DOHH2 (cell line): ENCODE measurements at regions not wholly inside any gene's neighbourhood (a gene's known extent, or its start where the extent isn't known, plus 50 kb on each side); places are given as distances from the start of the nearest gene placed in this dataset.

ENCODE experiments used
- H3F3A ChIP-seq: fragments of 200-600 bp; sonication (generic), shearing (Covaris generic); 2 replicates; pipeline ENCODE4 v1.6.0; 2016; ENCODE audit warnings: antibody characterized with exemption, mild to moderate bottlenecking; ENCODE audit not compliant: control insufficient read depth, insufficient read depth
- H3K27ac ChIP-seq: fragments of 200-600 bp; sonication (generic); 2 replicates; pipeline ENCODE4 v1.5.1; 2014; ENCODE audit warnings: low read depth, mild to moderate bottlenecking, low read length, moderate library complexity
- H3K27me3 ChIP-seq: fragments of 200-600 bp; sonication (generic); 2 replicates; pipeline ENCODE4 v1.6.1; 2014; ENCODE audit warnings: mild to moderate bottlenecking, low read length, mixed read lengths; ENCODE audit not compliant: control insufficient read depth
- H3K36me3 ChIP-seq: fragments of 200-600 bp; sonication (generic); 2 replicates; pipeline ENCODE4 v1.6.1; 2014; ENCODE audit warnings: mild to moderate bottlenecking, low read length, moderate library complexity, mixed read lengths; ENCODE audit not compliant: control insufficient read depth
- H3K4me1 ChIP-seq: fragments of 200-600 bp; sonication (generic); 2 replicates; pipeline ENCODE4 v1.6.1; 2014; ENCODE audit warnings: mild to moderate bottlenecking, low read length, mixed read lengths; ENCODE audit not compliant: control insufficient read depth
- H3K4me2 ChIP-seq: fragments of 200-600 bp; sonication (generic); 2 replicates; pipeline ENCODE4 v1.6.0; 2014; ENCODE audit warnings: mild to moderate bottlenecking, low read length, moderate library complexity
- H3K4me3 ChIP-seq: fragments of 200-600 bp; sonication (generic); 2 replicates; pipeline ENCODE4 v1.5.1; 2014; ENCODE audit warnings: mild to moderate bottlenecking, low read length, mixed read lengths
- H3K79me2 ChIP-seq: fragments of 200-600 bp; sonication (generic); 2 replicates; pipeline ENCODE4 v1.6.1; 2014; ENCODE audit warnings: mild to moderate bottlenecking, low read length, mixed read lengths; ENCODE audit not compliant: control insufficient read depth
- H3K9me2 ChIP-seq: fragments of 200-600 bp; sonication (generic); replicated peaks from 2 replicates; pipeline ENCODE4 v1.6.1; 2014; ENCODE audit warnings: mild to moderate bottlenecking, low read length, mixed read lengths; ENCODE audit not compliant: control insufficient read depth
- H3K9me3 ChIP-seq: fragments of 200-600 bp; sonication (generic); 2 replicates; pipeline ENCODE4 v1.6.1; 2014; ENCODE audit warnings: antibody characterized with exemption, low read length, mixed read lengths; ENCODE audit not compliant: control insufficient read depth, insufficient read depth
- H4K20me1 ChIP-seq: fragments of 200-600 bp; sonication (generic); 2 replicates; pipeline ENCODE4 v1.6.0; 2014; ENCODE audit warnings: low read depth, mild to moderate bottlenecking, antibody characterized with exemption, low read length, moderate library complexity; ENCODE audit not compliant: control insufficient read depth, insufficient read depth
- EZH2phosphoT487 ChIP-seq: fragments of 200-600 bp; sonication (generic); IDR thresholded peaks from 2 replicates; pipeline ENCODE4 v1.6.1; 2017; ENCODE audit warnings: borderline replicate concordance, mild to moderate bottlenecking, antibody characterized with exemption, low read length, moderate library complexity, mixed read lengths
- TF ChIP-seq, protein P1 (sequence below): fragments of 200-600 bp; sonication (generic); IDR thresholded peaks from one replicate; pipeline ENCODE4 v1.5.1; 2014; ENCODE audit warnings: antibody characterized with exemption, mild to moderate bottlenecking, low read depth, low read length; ENCODE audit not compliant: poor library complexity, severe bottlenecking

DNA sequence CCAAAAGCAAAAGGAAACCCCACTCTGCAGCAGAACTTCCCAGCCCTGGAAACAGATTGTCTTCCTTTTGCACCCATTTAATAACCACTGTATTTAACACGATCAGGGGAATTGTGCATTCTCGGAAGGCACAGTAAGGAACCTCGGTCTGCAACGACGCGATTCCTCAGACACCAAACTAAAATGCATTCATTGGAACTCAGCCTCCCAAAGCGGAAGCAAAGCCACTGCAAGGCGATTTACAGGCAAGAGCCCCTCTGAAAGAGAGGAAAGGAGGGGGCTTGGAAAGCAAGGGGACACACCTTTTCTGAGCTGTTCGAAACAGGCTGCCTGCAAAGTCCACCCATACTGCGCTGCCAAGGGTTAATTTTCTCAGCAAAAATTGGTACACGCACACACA lies 297.7 kb downstream of the OMA1 start:
- 0 out of 2 replicates have a peak, but pooled peaks cover 3% of the 10 kb centered on the region for H3K27me3 ChIP-seq
- no peaks in the 10 kb centered on the region; the same call in 1 of the 2 replicates for H3K9me2 ChIP-seq
- H3K9me3 ChIP-seq = no peaks in the 10 kb centered on the region
- no peaks in the 10 kb centered on the region for H4K20me1 ChIP-seq
- H3K36me3 ChIP-seq = no peaks in the 10 kb centered on the region
- TF ChIP-seq, protein P1, sequence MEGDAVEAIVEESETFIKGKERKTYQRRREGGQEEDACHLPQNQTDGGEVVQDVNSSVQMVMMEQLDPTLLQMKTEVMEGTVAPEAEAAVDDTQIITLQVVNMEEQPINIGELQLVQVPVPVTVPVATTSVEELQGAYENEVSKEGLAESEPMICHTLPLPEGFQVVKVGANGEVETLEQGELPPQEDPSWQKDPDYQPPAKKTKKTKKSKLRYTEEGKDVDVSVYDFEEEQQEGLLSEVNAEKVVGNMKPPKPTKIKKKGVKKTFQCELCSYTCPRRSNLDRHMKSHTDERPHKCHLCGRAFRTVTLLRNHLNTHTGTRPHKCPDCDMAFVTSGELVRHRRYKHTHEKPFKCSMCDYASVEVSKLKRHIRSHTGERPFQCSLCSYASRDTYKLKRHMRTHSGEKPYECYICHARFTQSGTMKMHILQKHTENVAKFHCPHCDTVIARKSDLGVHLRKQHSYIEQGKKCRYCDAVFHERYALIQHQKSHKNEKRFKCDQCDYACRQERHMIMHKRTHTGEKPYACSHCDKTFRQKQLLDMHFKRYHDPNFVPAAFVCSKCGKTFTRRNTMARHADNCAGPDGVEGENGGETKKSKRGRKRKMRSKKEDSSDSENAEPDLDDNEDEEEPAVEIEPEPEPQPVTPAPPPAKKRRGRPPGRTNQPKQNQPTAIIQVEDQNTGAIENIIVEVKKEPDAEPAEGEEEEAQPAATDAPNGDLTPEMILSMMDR = no peak
- no peak for TF ChIP-seq EZH2phosphoT487
- H3K4me3 ChIP-seq = no peak overlapping the region
- no peaks in the 10 kb centered on the region for H3F3A ChIP-seq
- H3K79me2 ChIP-seq = no peaks in the 10 kb centered on the region
- no peak overlapping the region for H3K27ac ChIP-seq
- H3K4me2 ChIP-seq = no peak overlapping the region
- no peaks in the 10 kb centered on the region for H3K4me1 ChIP-seq

DNA sequence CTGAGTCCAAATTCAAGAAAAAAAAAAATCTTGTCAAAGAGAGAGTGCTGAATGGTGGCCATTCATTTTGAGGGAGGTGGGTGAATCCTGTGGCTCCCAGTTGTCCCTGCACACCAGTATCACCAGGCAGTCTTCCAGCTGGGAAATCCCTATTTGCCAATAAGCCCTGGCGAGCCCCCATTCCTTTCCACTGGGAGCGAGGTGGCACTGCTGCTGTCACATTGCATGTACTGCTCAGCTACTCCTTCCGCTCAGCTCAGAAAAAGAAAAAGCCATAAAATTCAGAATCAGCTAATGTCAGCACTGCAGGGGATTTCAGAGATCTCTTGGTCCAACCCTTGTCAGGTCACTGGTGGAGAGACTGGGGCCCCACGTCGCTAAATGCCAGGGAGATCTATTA lies 298.5 kb downstream of the OMA1 start:
- Histone ChIP-seq H3K4me1 (no peaks in the 10 kb centered on the region), H3K9me2 (no peaks in the 10 kb centered on the region), H3K27ac (no peak overlapping the region), H3K79me2 (no peaks in the 10 kb centered on the region), H4K20me1 (no peaks in the 10 kb centered on the region), H3K36me3 (no peaks in the 10 kb centered on the region), H3K4me2 (no peak overlapping the region), H3K4me3 (no peak overlapping the region), H3K9me3 (no peaks in the 10 kb centered on the region), H3K27me3 (0 out of 2 replicates have a peak, but pooled peaks cover 3% of the 10 kb centered on the region), H3F3A (no peaks in the 10 kb centered on the region)
- TF ChIP-seq, protein P1 = no peak
- no peak for TF ChIP-seq EZH2phosphoT487

GRCh38 chr1:58246549-58246948 lies 300.0 kb downstream of the OMA1 start:
- TF ChIP-seq EZH2phosphoT487 = no peak
- Histone ChIP-seq H3F3A (no peaks in the 10 kb centered on the region), H4K20me1 (no peaks in the 10 kb centered on the region), H3K9me3 (no peaks in the 10 kb centered on the region), H3K27me3 (0 out of 2 replicates have a peak, but pooled peaks cover 3% of the 10 kb centered on the region), H3K4me2 (no peak overlapping the region), H3K9me2 (no peaks in the 10 kb centered on the region), H3K4me3 (no peak overlapping the region), H3K4me1 (no peaks in the 10 kb centered on the region), H3K79me2 (no peaks in the 10 kb centered on the region), H3K36me3 (no peaks in the 10 kb centered on the region), H3K27ac (no peak overlapping the region)

DNA sequence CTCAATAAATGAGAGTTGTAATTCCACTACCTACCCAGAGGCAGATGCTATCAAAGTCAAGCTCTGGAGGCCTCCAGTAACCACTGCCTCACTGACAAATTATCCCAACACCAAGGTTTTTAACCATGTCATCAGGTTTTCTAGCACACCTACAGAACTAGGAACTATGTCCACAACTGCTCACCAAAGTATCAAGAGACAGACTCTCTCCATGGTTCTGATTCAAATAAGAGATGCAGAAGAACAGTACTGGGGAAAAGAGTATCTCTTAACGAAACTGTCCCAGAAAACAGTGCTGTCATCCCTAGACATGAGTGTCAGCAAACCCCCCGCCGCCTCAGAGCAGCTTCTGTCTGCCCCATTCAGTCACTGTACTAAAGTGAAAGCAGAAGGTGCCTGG lies 301.7 kb downstream of the OMA1 start:
- no peaks in the 10 kb centered on the region for H3K9me3 ChIP-seq
- no peak overlapping the region for H3K4me2 ChIP-seq
- H4K20me1 ChIP-seq = no peaks in the 10 kb centered on the region
- H3K4me3 ChIP-seq = no peak overlapping the region
- H3F3A ChIP-seq = no peaks in the 10 kb centered on the region
- no peak overlapping the region for H3K27ac ChIP-seq
- no peaks in the 10 kb centered on the region for H3K79me2 ChIP-seq
- no peaks in the 10 kb centered on the region for H3K9me2 ChIP-seq
- H3K36me3 ChIP-seq = no peaks in the 10 kb centered on the region
- H3K27me3 ChIP-seq = peaks cover 6% of the 10 kb centered on the region; the same call in 1 of the 2 replicates
- no peak for TF ChIP-seq EZH2phosphoT487
- TF ChIP-seq, protein P1 = no peak
- no peaks in the 10 kb centered on the region for H3K4me1 ChIP-seq
